OCI-LY7 (cell line): ENCODE measurements at regions not wholly inside any gene's neighbourhood (a gene's known extent, or its start where the extent isn't known, plus 50 kb on each side); places are given as distances from the start of the nearest gene placed in this dataset.

Source experiments
- EZH2phosphoT487 ChIP-seq: fragments of 200-600 bp; sonication (generic); IDR thresholded peaks from 2 replicates; pipeline ENCODE4 v1.6.1; 2018; ENCODE audit warnings: low read depth, borderline replicate concordance, mild to moderate bottlenecking, mixed run types, antibody characterized with exemption, low read length, moderate library complexity, mixed read lengths
- TF ChIP-seq, protein P1 (sequence below): fragments of 200-600 bp; sonication (generic); conservative IDR thresholded peaks from 2 replicates; pipeline ENCODE4 v1.5.1; 2014; ENCODE audit warnings: mild to moderate bottlenecking, antibody characterized with exemption, low read length, moderate library complexity, mixed read lengths

DNA sequence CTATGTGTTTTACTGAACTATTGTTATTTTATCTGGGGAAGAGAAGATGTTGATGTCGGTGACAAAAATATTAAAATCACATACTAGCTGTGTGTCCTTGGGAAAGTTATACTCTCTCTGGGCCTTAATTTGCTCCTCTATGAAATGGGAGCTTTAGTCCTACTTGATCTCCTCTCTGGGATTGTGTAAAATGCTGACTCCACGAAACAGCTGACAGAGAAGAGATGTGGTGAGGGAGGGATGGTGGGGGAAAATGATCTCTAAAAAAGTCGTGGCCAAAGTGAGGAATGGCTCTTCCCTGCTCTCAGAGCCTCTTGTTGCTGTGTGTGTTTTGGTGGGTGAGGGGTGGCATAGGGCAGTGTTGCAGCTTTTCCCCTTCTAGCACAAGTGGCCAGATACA lies 173.7 kb downstream of the MELK start:
- TF ChIP-seq, protein P1, sequence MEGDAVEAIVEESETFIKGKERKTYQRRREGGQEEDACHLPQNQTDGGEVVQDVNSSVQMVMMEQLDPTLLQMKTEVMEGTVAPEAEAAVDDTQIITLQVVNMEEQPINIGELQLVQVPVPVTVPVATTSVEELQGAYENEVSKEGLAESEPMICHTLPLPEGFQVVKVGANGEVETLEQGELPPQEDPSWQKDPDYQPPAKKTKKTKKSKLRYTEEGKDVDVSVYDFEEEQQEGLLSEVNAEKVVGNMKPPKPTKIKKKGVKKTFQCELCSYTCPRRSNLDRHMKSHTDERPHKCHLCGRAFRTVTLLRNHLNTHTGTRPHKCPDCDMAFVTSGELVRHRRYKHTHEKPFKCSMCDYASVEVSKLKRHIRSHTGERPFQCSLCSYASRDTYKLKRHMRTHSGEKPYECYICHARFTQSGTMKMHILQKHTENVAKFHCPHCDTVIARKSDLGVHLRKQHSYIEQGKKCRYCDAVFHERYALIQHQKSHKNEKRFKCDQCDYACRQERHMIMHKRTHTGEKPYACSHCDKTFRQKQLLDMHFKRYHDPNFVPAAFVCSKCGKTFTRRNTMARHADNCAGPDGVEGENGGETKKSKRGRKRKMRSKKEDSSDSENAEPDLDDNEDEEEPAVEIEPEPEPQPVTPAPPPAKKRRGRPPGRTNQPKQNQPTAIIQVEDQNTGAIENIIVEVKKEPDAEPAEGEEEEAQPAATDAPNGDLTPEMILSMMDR = no peak
- no peak for TF ChIP-seq EZH2phosphoT487
